22Rv1 (cell line): ENCODE measurements at regions not wholly inside any gene's neighbourhood (a gene's known extent, or its start where the extent isn't known, plus 50 kb on each side); places are given as distances from the start of the nearest gene placed in this dataset.

Source experiments
- ZFX ChIP-seq: fragments of 450-650 bp; IDR thresholded peaks from 2 replicates; pipeline ENCODE4 v1.6.1; 2017; ENCODE audit warnings: antibody characterized with exemption, borderline replicate concordance
- TF ChIP-seq, protein P1 (sequence below): fragments of 450-650 bp; IDR thresholded peaks from 2 replicates; pipeline ENCODE4 v1.5.1; 2017; ENCODE audit warnings: mild to moderate bottlenecking

GRCh38 chr3:63026722-63027121, 151.5 kb upstream of the CADPS start:
- TF ChIP-seq, protein P1, sequence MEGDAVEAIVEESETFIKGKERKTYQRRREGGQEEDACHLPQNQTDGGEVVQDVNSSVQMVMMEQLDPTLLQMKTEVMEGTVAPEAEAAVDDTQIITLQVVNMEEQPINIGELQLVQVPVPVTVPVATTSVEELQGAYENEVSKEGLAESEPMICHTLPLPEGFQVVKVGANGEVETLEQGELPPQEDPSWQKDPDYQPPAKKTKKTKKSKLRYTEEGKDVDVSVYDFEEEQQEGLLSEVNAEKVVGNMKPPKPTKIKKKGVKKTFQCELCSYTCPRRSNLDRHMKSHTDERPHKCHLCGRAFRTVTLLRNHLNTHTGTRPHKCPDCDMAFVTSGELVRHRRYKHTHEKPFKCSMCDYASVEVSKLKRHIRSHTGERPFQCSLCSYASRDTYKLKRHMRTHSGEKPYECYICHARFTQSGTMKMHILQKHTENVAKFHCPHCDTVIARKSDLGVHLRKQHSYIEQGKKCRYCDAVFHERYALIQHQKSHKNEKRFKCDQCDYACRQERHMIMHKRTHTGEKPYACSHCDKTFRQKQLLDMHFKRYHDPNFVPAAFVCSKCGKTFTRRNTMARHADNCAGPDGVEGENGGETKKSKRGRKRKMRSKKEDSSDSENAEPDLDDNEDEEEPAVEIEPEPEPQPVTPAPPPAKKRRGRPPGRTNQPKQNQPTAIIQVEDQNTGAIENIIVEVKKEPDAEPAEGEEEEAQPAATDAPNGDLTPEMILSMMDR: no peak
- TF ChIP-seq ZFX: no peak
